Endothelial cell of umbilical vein (primary cell): ENCODE measurements at regions not wholly inside any gene's neighbourhood (a gene's known extent, or its start where the extent isn't known, plus 50 kb on each side); places are given as distances from the start of the nearest gene placed in this dataset.

Source experiments
- GATA2 ChIP-seq: IDR thresholded peaks from 2 replicates; pipeline ENCODE4 v1.7.0; 2011; ENCODE audit warnings: low read depth, mild to moderate bottlenecking, moderate library complexity, mixed read lengths, low read length; ENCODE audit not compliant: insufficient read length, insufficient read depth
- MYC ChIP-seq: IDR thresholded peaks from one replicate; pipeline ENCODE4 v1.6.1; 2011; ENCODE audit warnings: mild to moderate bottlenecking, low read depth, low read length
- TF ChIP-seq, protein P1 (sequence below), 2 donors: IDR thresholded peaks; 1 replicate in 1 of 2; 2 replicates in 1 of 2; pipeline ENCODE4 v1.5.1; 2011; ENCODE audit warnings: low read length in 2 of 2, mild to moderate bottlenecking in 2 of 2, moderate library complexity in 2 of 2, control low read depth in 1 of 2, inconsistent platforms in 1 of 2, low read depth in 1 of 2; ENCODE audit not compliant: insufficient read depth in 1 of 2; ENCODE audit errors: extremely low read depth in 1 of 2

GRCh38 chr13:111549464-111549863, 229.0 kb downstream of the TEX29 start:
- TF ChIP-seq, protein P1, sequence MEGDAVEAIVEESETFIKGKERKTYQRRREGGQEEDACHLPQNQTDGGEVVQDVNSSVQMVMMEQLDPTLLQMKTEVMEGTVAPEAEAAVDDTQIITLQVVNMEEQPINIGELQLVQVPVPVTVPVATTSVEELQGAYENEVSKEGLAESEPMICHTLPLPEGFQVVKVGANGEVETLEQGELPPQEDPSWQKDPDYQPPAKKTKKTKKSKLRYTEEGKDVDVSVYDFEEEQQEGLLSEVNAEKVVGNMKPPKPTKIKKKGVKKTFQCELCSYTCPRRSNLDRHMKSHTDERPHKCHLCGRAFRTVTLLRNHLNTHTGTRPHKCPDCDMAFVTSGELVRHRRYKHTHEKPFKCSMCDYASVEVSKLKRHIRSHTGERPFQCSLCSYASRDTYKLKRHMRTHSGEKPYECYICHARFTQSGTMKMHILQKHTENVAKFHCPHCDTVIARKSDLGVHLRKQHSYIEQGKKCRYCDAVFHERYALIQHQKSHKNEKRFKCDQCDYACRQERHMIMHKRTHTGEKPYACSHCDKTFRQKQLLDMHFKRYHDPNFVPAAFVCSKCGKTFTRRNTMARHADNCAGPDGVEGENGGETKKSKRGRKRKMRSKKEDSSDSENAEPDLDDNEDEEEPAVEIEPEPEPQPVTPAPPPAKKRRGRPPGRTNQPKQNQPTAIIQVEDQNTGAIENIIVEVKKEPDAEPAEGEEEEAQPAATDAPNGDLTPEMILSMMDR (IDR thresholded peaks at IDR 0.05; ENCODE audit: extremely low read depth in 1 of 2, insufficient read depth in 1 of 2, low read depth in 1 of 2, low read length in 2 of 2) = no peak
- TF ChIP-seq GATA2 (no peak), MYC (no peak)
